DND-41 (cell line): ENCODE measurements at regions not wholly inside any gene's neighbourhood (a gene's known extent, or its start where the extent isn't known, plus 50 kb on each side); places are given as distances from the start of the nearest gene placed in this dataset.

ENCODE experiments used
- ATAC-seq: fragments of 200-7000 bp; cut with Tn5 transposase; 3 replicates; pipeline ENCODE4 v1.9.1; 2021; ENCODE audit warnings: low read depth; ENCODE audit not compliant: insufficient read depth
- DNase-seq: peaks from one replicate; pipeline ENCODE4 v3.0.0-alpha.2; 2020
- H2AFZ ChIP-seq: 2 replicates; pipeline ENCODE4 v1.6.0; 2012; ENCODE audit warnings: low read depth, low read length
- H3K27ac ChIP-seq: 2 replicates; pipeline ENCODE4 v1.5.1; 2012; ENCODE audit warnings: low read length, inconsistent platforms
- H3K27me3 ChIP-seq: fragments of 200-600 bp; sonication (generic); 2 replicates; pipeline ENCODE4 v1.6.0; 2012; ENCODE audit warnings: low read length, mild to moderate bottlenecking, inconsistent platforms; ENCODE audit not compliant: insufficient read depth, poor library complexity
- H3K36me3 ChIP-seq: 2 replicates; pipeline ENCODE4 v1.5.1; 2012; ENCODE audit warnings: low read length, inconsistent platforms; ENCODE audit not compliant: insufficient read depth
- H3K4me1 ChIP-seq: 2 replicates; pipeline ENCODE4 v1.5.1; 2012; ENCODE audit warnings: mild to moderate bottlenecking, low read length; ENCODE audit not compliant: insufficient read depth
- H3K4me2 ChIP-seq: 2 replicates; pipeline ENCODE4 v1.6.0; 2012; ENCODE audit warnings: mild to moderate bottlenecking, moderate library complexity, low read length, inconsistent platforms; ENCODE audit not compliant: insufficient read depth
- H3K4me3 ChIP-seq, 2 experiments: fragments of 200-600 bp in 1 of 2; shearing (Covaris generic) in 1 of 2; 2 replicates each; pipeline ENCODE4 v1.5.1; 2012 to 2016; ENCODE audit warnings: inconsistent platforms in 2 of 2, low read length in 2 of 2, mild to moderate bottlenecking in 2 of 2, low read depth in 1 of 2, moderate library complexity in 1 of 2
- H3K79me2 ChIP-seq: 2 replicates; pipeline ENCODE4 v1.6.0; 2012; ENCODE audit warnings: low read length, inconsistent platforms; ENCODE audit not compliant: insufficient read depth
- H3K9ac ChIP-seq: 2 replicates; pipeline ENCODE4 v1.6.0; 2012; ENCODE audit warnings: low read depth, mild to moderate bottlenecking, inconsistent platforms, low read length, moderate library complexity
- H3K9me3 ChIP-seq: 2 replicates; pipeline ENCODE4 v1.5.1; 2012; ENCODE audit warnings: low read length, moderate library complexity, mild to moderate bottlenecking, inconsistent platforms; ENCODE audit not compliant: insufficient read depth, severe bottlenecking
- H4K20me1 ChIP-seq: 2 replicates; pipeline ENCODE4 v1.6.0; 2012; ENCODE audit warnings: low read length; ENCODE audit not compliant: insufficient read depth
- CTCF ChIP-seq: IDR thresholded peaks from 2 replicates; pipeline ENCODE4 v1.5.1; 2012; ENCODE audit warnings: borderline replicate concordance, low read length, moderate library complexity, mild to moderate bottlenecking; ENCODE audit not compliant: poor library complexity, severe bottlenecking; ENCODE audit errors: extremely low read depth
- EZH2 ChIP-seq: IDR thresholded peaks from 3 replicates; pipeline ENCODE4 v1.6.1; 2012; ENCODE audit warnings: borderline replicate concordance, low read depth, mild to moderate bottlenecking, moderate library complexity, low read length, inconsistent platforms; ENCODE audit not compliant: severe bottlenecking

GRCh38 chr12:65592416-65592815, 231.9 kb upstream of the HMGA2 start:
- H3K9me3 ChIP-seq = no peaks in the 10 kb centered on the region
- TF ChIP-seq EZH2 = no peak
- no peak for TF ChIP-seq CTCF
- no peak overlapping the region for H3K27ac ChIP-seq
- no peaks in the 10 kb centered on the region for H3K4me1 ChIP-seq
- no peak overlapping the region for H3K9ac ChIP-seq
- H2AFZ ChIP-seq = no peak overlapping the region
- ATAC-seq = no peak
- H3K79me2 ChIP-seq = no peaks in the 10 kb centered on the region
- no peak overlapping the region for H3K4me3 ChIP-seq
- H3K27me3 ChIP-seq = no peaks in the 10 kb centered on the region
- H4K20me1 ChIP-seq = no peaks in the 10 kb centered on the region
- H3K36me3 ChIP-seq = no peaks in the 10 kb centered on the region
- no peak for DNase-seq
- no peak overlapping the region for H3K4me2 ChIP-seq

GRCh38 chr12:65593239-65593701, 231.0 kb upstream of the HMGA2 start:
- TF ChIP-seq EZH2 = no peak
- no peak for TF ChIP-seq CTCF
- Histone ChIP-seq H3K27me3 (peaks cover 4% of the 10 kb centered on the region), H3K9me3 (no peaks in the 10 kb centered on the region), H3K4me2 (no peak overlapping the region), H3K4me1 (no peaks in the 10 kb centered on the region), H3K27ac (no peak overlapping the region), H2AFZ (no peak overlapping the region), H3K4me3 (no peak overlapping the region), H3K9ac (no peak overlapping the region), H3K36me3 (no peaks in the 10 kb centered on the region), H3K79me2 (no peaks in the 10 kb centered on the region), H4K20me1 (no peaks in the 10 kb centered on the region)
- no peak for DNase-seq
- no peak for ATAC-seq

DNA sequence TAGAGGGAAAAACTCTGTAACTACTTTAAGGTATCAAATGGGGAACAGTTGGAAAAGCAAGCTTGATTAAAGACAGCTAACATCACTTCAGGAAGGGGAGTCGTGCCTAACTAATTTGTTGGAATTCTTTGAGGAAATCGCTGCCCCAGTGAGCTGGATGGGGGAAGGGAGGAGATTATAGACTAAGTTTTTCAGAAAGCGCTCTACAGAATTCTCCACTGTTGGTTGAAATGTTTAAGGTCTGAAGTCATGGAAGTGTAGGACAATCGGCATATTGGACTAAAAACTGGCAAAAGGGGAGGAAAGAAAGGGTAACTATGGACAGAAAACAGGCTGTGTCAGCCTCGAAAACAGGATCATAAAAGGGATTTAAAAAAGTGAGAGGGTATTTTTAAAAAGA, 229.9 kb upstream of the HMGA2 start:
- H3K9me3 ChIP-seq = no peaks in the 10 kb centered on the region
- 0 out of 2 replicates have a peak overlapping the region, but pooled peaks have one; percentile 16 for H2AFZ ChIP-seq
- H3K4me3 ChIP-seq = no peak overlapping the region
- ATAC-seq (no peak), DNase-seq (no peak)
- H3K4me1 ChIP-seq = no peaks in the 10 kb centered on the region
- H3K79me2 ChIP-seq = no peaks in the 10 kb centered on the region
- H3K27ac ChIP-seq = no peak overlapping the region
- no peak for TF ChIP-seq CTCF
- no peak for TF ChIP-seq EZH2
- no peak overlapping the region for H3K4me2 ChIP-seq
- peaks cover 4% of the 10 kb centered on the region for H3K27me3 ChIP-seq
- H3K36me3 ChIP-seq = no peaks in the 10 kb centered on the region
- H3K9ac ChIP-seq = no peak overlapping the region
- H4K20me1 ChIP-seq = no peaks in the 10 kb centered on the region
